ENCODE measurements at regions not wholly inside any gene's neighbourhood (a gene's known extent, or its start where the extent isn't known, plus 50 kb on each side); places are given as distances from the start of the nearest gene placed in this dataset.

DNA sequence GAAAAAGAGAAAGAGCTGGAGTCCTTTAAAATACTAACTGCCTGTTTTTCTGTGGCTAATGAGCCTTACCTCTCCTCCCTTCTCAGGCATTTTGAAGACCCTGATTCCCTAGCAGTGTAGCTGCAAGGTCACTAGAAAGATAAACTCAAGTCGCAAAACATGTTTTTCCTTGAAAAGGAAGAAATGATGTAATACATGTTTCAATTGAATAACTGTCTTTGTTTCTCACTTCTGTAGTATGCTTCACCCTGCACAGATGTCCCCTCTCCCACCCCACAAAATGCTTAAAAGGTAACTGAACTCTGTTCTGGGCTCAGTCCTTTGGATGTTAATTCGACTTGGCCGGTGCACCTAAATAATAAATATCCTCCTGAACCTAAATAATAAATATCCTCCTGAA is 1350.3 kb downstream of the TMEM121 start:
- TF ChIP-seq, protein P1, sequence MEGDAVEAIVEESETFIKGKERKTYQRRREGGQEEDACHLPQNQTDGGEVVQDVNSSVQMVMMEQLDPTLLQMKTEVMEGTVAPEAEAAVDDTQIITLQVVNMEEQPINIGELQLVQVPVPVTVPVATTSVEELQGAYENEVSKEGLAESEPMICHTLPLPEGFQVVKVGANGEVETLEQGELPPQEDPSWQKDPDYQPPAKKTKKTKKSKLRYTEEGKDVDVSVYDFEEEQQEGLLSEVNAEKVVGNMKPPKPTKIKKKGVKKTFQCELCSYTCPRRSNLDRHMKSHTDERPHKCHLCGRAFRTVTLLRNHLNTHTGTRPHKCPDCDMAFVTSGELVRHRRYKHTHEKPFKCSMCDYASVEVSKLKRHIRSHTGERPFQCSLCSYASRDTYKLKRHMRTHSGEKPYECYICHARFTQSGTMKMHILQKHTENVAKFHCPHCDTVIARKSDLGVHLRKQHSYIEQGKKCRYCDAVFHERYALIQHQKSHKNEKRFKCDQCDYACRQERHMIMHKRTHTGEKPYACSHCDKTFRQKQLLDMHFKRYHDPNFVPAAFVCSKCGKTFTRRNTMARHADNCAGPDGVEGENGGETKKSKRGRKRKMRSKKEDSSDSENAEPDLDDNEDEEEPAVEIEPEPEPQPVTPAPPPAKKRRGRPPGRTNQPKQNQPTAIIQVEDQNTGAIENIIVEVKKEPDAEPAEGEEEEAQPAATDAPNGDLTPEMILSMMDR (conservative IDR thresholded peaks at IDR 0.05): no peak
- H3K27ac ChIP-seq: no peak overlapping the region

DNA sequence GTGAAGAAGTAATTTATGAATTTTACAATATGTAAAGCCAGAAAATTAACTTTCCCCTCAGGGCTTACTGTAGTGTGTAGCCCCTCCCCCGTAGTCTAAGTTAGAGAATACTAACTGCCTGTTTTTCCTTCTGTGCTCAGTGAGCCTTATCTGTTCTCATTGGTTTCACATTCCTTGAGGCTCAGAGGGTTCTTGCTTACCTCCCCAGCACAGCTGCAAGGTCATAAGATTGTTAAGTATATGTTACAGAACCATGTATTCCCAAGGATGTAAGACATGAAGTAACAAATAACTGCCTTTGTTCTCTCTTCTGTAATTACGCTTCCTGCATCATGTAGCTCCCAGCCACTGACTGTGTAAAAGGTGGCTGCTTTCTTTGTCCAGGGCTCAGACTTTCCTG is 1351.1 kb downstream of the TMEM121 start:
- TF ChIP-seq, protein P1 (conservative IDR thresholded peaks at IDR 0.05): no peak
- H3K27ac ChIP-seq: no peak overlapping the region

DNA sequence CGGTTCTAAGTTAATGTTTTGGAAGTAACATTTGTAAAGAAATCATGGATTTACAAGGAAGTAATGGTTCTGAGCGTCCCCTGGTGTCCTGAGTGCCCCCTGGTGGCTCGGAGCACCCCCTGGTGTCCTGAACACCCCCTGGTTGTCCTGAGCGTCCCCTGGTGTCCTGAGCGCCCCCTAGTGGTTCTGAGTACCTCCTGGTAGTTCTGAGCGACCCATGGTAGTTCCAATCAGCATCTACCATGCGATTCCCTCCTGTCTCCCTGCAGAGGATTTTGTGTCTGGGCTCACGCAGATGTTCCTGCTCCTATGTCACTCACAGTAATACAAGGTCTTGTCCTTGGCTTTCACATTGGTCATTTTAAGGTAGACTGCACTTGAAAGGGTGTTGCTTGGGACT is 1352.9 kb downstream of the TMEM121 start:
- H3K27ac ChIP-seq: no peak overlapping the region
- TF ChIP-seq, protein P1 (conservative IDR thresholded peaks at IDR 0.05): peak; percentile 75

DNA sequence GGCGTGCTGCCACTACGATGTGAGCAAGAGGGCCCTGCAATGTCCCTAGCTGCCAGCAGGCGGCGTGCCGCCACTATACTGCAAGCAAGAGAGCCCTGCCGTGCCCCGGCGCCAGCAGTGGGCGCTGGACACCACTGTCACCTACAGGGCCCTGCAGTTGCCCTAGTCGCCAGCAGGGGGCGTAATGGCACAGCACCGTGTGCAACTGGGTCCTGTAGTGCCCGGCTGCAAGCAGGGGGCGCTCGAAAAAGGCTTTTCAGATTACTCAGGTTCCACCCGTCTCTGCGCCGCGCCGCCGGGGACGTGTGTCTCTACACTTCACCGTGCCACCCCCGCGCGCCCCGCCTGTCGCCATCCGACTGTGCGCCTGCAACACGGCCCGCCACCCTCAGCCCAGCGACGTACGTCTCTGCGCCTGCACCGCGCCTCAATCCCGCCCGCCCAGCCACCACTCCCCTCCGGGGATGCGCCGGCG is 1356.9 kb downstream of the TMEM121 start:
- H3K27ac ChIP-seq: no peak overlapping the region
- TF ChIP-seq, protein P1 (conservative IDR thresholded peaks at IDR 0.05): peak; percentile 55

All from VCaP (cell line).